ENCODE measurements at regions not wholly inside any gene's neighbourhood (a gene's known extent, or its start where the extent isn't known, plus 50 kb on each side); places are given as distances from the start of the nearest gene placed in this dataset.

GRCh38 chr15:67969892-67970291 lies 84.2 kb upstream of the PIAS1 start:
- no peaks in the 10 kb centered on the region for H3K4me1 Mint-ChIP-seq (ENCODE audit: insufficient read depth, unreplicated experiment)
- no peak for DNase-seq (ENCODE audit: unreplicated experiment)
- no peaks in the 10 kb centered on the region for H3K9me3 Mint-ChIP-seq (ENCODE audit: unreplicated experiment)
- no peak overlapping the region for H3K4me3 Mint-ChIP-seq (ENCODE audit: unreplicated experiment)
- intact Hi-C loops (cut with micrococcal nuclease) = no loop called here
- no peak overlapping the region for H3K27ac Mint-ChIP-seq (ENCODE audit: low read depth, unreplicated experiment)
- H3K27me3 Mint-ChIP-seq (ENCODE audit: insufficient read depth, unreplicated experiment) = no peaks in the 10 kb centered on the region
- no peaks in the 10 kb centered on the region for H3K36me3 Mint-ChIP-seq (ENCODE audit: insufficient read depth, unreplicated experiment)
- POLR2A ChIA-PET = interaction anchor here (1.1 kb wide), 2 partner anchors 11 to 53 kb away, joined by 3 to 4 read pairs; no protein-coding TSS in a partner anchor
- no TSS peak for BruUV-seq (replicated peaks)
- TF ChIP-seq CTCF (IDR thresholded peaks at IDR 0.05; ENCODE audit: unreplicated experiment) = no peak
- CTCF ChIA-PET = interaction anchor here (0.6 kb wide), 1 partner anchor 143 kb away, joined by 4 read pairs; no protein-coding TSS in a partner anchor

- H3K9me3 Mint-ChIP-seq (ENCODE audit: unreplicated experiment) = no peaks in the 10 kb centered on the region
- H3K4me1 Mint-ChIP-seq (ENCODE audit: insufficient read depth, unreplicated experiment) = no peaks in the 10 kb centered on the region
- H3K36me3 Mint-ChIP-seq (ENCODE audit: insufficient read depth, unreplicated experiment) = no peaks in the 10 kb centered on the region
- no peak for TF ChIP-seq CTCF (IDR thresholded peaks at IDR 0.05; ENCODE audit: unreplicated experiment)
- POLR2A ChIA-PET = interaction anchor here (1.0 to 1.7 kb wide), 2 partner anchors 18 to 109 kb away, joined by 3 to 5 read pairs; no protein-coding TSS in a partner anchor
- intact Hi-C loops (cut with micrococcal nuclease) = no loop called here
- H3K4me3 Mint-ChIP-seq (ENCODE audit: unreplicated experiment) = no peak overlapping the region
- no peak for DNase-seq (ENCODE audit: unreplicated experiment)
- H3K27me3 Mint-ChIP-seq (ENCODE audit: insufficient read depth, unreplicated experiment) = no peaks in the 10 kb centered on the region
- CTCF ChIA-PET = no interaction called here
- no peak overlapping the region for H3K27ac Mint-ChIP-seq (ENCODE audit: low read depth, unreplicated experiment)
- no TSS peak for BruUV-seq (replicated peaks)
Measured at GRCh38 chr15:67972377-67972776, 81.7 kb upstream of the PIAS1 start.

- Mint-ChIP-seq H3K4me3 (ENCODE audit: unreplicated experiment) (no peak overlapping the region), H3K4me1 (ENCODE audit: insufficient read depth, unreplicated experiment) (no peaks in the 10 kb centered on the region), H3K9me3 (ENCODE audit: unreplicated experiment) (peaks cover 4% of the 10 kb centered on the region), H3K27me3 (ENCODE audit: insufficient read depth, unreplicated experiment) (no peaks in the 10 kb centered on the region), H3K27ac (ENCODE audit: low read depth, unreplicated experiment) (no peak overlapping the region), H3K36me3 (ENCODE audit: insufficient read depth, unreplicated experiment) (no peaks in the 10 kb centered on the region)
- POLR2A ChIA-PET = interaction anchor here (0.6 to 0.7 kb wide), 2 partner anchors 42 to 107 kb away, joined by 3 read pairs; no protein-coding TSS in a partner anchor
- TF ChIP-seq CTCF (IDR thresholded peaks at IDR 0.05; ENCODE audit: unreplicated experiment) = no peak
- CTCF ChIA-PET = no interaction called here
- intact Hi-C loops (cut with micrococcal nuclease) = no loop called here
- DNase-seq (ENCODE audit: unreplicated experiment) = no peak
- BruUV-seq (replicated peaks) = no TSS peak
Measured at GRCh38 chr15:67973846-67974245, 80.3 kb upstream of the PIAS1 start.

- ChIA-PET CTCF (interaction anchor here (0.7 kb wide), 2 partner anchors 15 to 114 kb away, joined by 3 read pairs; no protein-coding TSS in a partner anchor), POLR2A (interaction anchor here (1.6 to 1.8 kb wide), 2 partner anchors 9 to 22 kb away, joined by 3 to 4 read pairs; no protein-coding TSS in a partner anchor)
- BruUV-seq (replicated peaks) = no TSS peak
- peaks cover 10% of the 10 kb centered on the region for H3K9me3 Mint-ChIP-seq (ENCODE audit: unreplicated experiment)
- no peaks in the 10 kb centered on the region for H3K36me3 Mint-ChIP-seq (ENCODE audit: insufficient read depth, unreplicated experiment)
- H3K27ac Mint-ChIP-seq (ENCODE audit: low read depth, unreplicated experiment) = no peak overlapping the region
- no peak for DNase-seq (ENCODE audit: unreplicated experiment)
- H3K27me3 Mint-ChIP-seq (ENCODE audit: insufficient read depth, unreplicated experiment) = no peaks in the 10 kb centered on the region
- intact Hi-C loops (cut with micrococcal nuclease) = no loop called here
- no peak overlapping the region for H3K4me3 Mint-ChIP-seq (ENCODE audit: unreplicated experiment)
- no peak for TF ChIP-seq CTCF (IDR thresholded peaks at IDR 0.05; ENCODE audit: unreplicated experiment)
- H3K4me1 Mint-ChIP-seq (ENCODE audit: insufficient read depth, unreplicated experiment) = no peaks in the 10 kb centered on the region
Measured at GRCh38 chr15:67976506-67977073, 77.5 kb upstream of the PIAS1 start.

Measured in MCF 10A (cell line).